ENCODE measurements at regions not wholly inside any gene's neighbourhood (a gene's known extent, or its start where the extent isn't known, plus 50 kb on each side); places are given as distances from the start of the nearest gene placed in this dataset.

DNA sequence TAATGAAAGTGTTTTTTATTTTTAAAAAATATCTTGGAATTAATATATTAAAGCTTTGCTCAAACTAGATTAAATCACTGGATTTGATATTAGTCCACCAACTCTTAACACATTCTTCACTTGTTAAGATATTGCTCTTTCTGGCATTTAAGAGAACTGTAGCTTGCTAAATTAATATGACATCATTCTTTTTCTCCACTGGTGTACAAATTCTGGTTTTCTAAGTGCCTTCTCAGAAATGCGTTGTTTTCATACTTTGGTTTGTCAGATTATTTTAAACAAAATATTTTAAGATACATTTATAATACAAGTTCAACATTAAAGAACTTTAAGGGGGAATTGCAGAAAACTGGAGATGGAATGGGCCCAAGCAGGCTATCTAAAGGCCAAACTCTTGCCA is 87.6 kb upstream of the IFNE start:
- DNase-seq: no peak
- intact Hi-C loops (cut with DNase I): loop anchor here in 1 of 2 donors (10.0 kb wide), 1 partner anchor 45 kb away; no protein-coding TSS in a partner anchor
- Histone ChIP-seq H3K36me3 (ENCODE audit: control insufficient read depth in 1 of 2, insufficient read depth in 2 of 2, low read length in 1 of 2) (no peaks in the 10 kb centered on the region), H3K27me3 (ENCODE audit: control insufficient read depth in 1 of 2, insufficient read depth in 2 of 2, low read length in 1 of 2) (no peaks in the 10 kb centered on the region), H3K9me3 (ENCODE audit: control insufficient read depth, low read length) (no peaks in the 10 kb centered on the region), H3K4me3 (ENCODE audit: low read length in 2 of 2) (no peak overlapping the region), H3K27ac (ENCODE audit: low read depth in 1 of 2, low read length in 2 of 2) (no peak overlapping the region), H3K4me1 (ENCODE audit: control insufficient read depth in 1 of 2, insufficient read depth in 2 of 2, low read length in 2 of 2) (no peaks in the 10 kb centered on the region)
- WGBS, 2 donors: 59 to 77% methylated on average over 1 of the region's 1 CpG
- ATAC-seq (ENCODE audit: low FRiP score): no peak

DNA sequence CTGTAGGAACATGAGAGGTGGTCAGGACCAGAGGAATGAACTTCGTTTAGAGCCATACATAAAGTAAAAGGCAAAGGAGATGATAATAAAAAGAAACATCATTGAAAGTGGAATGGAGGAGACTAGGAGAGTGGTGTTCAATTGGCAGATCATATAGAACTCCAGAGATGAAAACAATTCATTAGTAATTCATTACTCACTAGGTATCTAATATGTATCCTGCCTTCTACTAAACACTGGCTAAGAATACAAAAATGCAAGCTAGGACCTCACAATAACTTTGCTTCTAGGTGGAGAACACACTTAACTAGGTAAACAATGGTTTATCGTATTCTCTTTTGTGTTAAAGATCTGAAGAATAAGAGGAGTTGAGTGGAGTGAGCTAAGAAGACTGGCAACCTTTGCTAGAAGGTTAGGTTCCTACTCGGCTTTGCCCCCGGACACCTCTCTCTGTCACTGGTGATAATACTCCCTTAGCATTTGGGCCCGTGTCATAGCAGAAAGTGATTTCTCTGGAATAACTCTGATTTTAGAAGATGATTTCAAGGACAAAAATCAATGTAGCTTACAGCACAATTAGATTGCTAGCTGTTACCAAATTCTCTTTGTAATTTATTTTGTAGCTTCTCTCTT is 88.6 kb upstream of the IFNE start:
- intact Hi-C loops (cut with DNase I): loop anchor here in 1 of 2 donors (10.0 kb wide), 1 partner anchor 46 kb away; no protein-coding TSS in a partner anchor
- H3K27ac ChIP-seq (ENCODE audit: low read depth in 1 of 2, low read length in 2 of 2): no peak overlapping the region
- no peaks in the 10 kb centered on the region for H3K27me3 ChIP-seq (ENCODE audit: control insufficient read depth in 1 of 2, insufficient read depth in 2 of 2, low read length in 1 of 2)
- ATAC-seq (ENCODE audit: low FRiP score) (no peak), DNase-seq (no peak)
- no peaks in the 10 kb centered on the region for H3K36me3 ChIP-seq (ENCODE audit: control insufficient read depth in 1 of 2, insufficient read depth in 2 of 2, low read length in 1 of 2)
- 82 to 83% methylated on average over 5 of the region's 5 CpGs for WGBS, 2 donors
- no peak overlapping the region for H3K4me3 ChIP-seq (ENCODE audit: low read length in 2 of 2)
- H3K4me1 ChIP-seq (ENCODE audit: control insufficient read depth in 1 of 2, insufficient read depth in 2 of 2, low read length in 2 of 2): no peaks in the 10 kb centered on the region
- no peaks in the 10 kb centered on the region for H3K9me3 ChIP-seq (ENCODE audit: control insufficient read depth, low read length)

DNA sequence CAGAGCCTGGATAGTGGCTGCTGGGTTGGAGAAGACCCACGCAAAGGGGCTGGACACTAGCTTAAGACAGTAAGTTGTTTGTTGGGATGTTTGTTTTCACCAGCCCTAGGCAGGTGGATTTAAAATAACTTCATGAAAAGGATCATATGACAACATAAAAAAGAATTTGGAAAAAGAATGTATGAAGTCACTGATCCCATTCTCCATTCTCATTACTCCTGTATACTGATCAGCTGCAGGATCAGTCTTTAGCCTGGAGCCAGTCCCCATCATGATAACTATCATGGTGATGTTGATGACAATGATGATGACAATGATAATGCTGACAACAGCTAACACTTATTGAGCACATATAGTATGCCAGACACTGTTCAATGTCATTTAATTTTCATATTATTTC is 92.1 kb upstream of the IFNE start:
- intact Hi-C loops (cut with DNase I): loop anchor here in 1 of 2 donors (10.0 kb wide), 1 partner anchor 49 kb away; no protein-coding TSS in a partner anchor
- Histone ChIP-seq H3K27me3 (ENCODE audit: control insufficient read depth in 1 of 2, insufficient read depth in 2 of 2, low read length in 1 of 2) (no peaks in the 10 kb centered on the region), H3K36me3 (ENCODE audit: control insufficient read depth in 1 of 2, insufficient read depth in 2 of 2, low read length in 1 of 2) (no peaks in the 10 kb centered on the region), H3K9me3 (ENCODE audit: control insufficient read depth, low read length) (no peaks in the 10 kb centered on the region), H3K27ac (ENCODE audit: low read depth in 1 of 2, low read length in 2 of 2) (no peak overlapping the region), H3K4me3 (ENCODE audit: low read length in 2 of 2) (no peak overlapping the region), H3K4me1 (ENCODE audit: control insufficient read depth in 1 of 2, insufficient read depth in 2 of 2, low read length in 2 of 2) (no peaks in the 10 kb centered on the region)
- WGBS, 2 donors: 76 to 77% methylated on average over 1 of the region's 1 CpG
- ATAC-seq (ENCODE audit: low FRiP score) (no peak), DNase-seq (no peak)

DNA sequence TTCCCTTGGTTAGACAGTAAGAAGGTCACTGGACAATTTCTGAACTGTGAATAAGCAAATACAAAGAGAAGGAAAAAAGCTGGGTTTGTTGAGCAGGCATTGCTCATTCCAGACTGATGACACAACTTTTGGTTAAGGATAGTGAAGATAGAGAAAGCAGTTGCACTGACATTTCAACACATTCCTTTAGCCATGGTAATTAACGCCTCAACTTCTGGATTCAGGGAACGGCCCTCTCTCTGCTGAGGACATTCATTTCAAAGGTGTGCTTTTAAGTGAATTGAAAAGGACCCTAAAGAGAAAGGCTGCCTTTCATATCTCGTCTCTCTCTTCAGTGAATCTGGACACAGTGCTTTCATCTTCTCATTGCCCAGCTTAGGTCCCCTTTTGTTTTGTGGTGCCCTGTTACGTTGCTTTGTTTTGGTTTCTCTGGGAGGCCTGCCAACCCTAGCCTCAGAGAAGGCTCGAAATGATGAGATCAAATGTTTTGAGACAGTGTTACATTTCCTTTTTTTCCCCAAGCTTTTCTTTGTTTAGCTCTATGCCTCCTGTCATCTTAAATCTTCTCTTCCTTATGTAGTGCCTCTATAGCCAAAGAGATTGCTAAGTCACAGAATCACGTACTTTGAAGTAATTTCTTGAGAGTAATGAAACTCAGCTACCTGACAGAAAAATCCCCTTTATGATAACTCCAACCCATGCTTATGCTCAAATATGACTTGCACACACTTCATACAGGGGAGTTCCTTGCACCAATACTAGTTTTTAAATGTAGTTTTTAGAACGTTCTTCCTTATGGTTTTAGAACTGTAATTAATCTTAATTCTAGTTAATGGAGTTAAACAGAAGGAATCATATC is 94.4 kb upstream of the IFNE start:
- H3K27ac ChIP-seq (ENCODE audit: low read depth in 1 of 2, low read length in 2 of 2): no peak overlapping the region
- ATAC-seq (ENCODE audit: low FRiP score): peak; percentile 45
- intact Hi-C loops (cut with DNase I): loop anchor here in 1 of 2 donors (10.0 kb wide), 1 partner anchor 52 kb away; no protein-coding TSS in a partner anchor

GRCh38 chr9:21579247-21579671 is 97.1 kb upstream of the IFNE start:
- DNase-seq (no peak), ATAC-seq (ENCODE audit: low FRiP score) (no peak)
- H3K27ac ChIP-seq (ENCODE audit: low read depth in 1 of 2, low read length in 2 of 2): no peak overlapping the region
- intact Hi-C loops (cut with DNase I): loop anchor here in 1 of 2 donors (10.0 kb wide), 1 partner anchor 54 kb away; no protein-coding TSS in a partner anchor
- no peaks in the 10 kb centered on the region for H3K27me3 ChIP-seq (ENCODE audit: control insufficient read depth in 1 of 2, insufficient read depth in 2 of 2, low read length in 1 of 2)
- H3K4me3 ChIP-seq (ENCODE audit: low read length in 2 of 2): no peak overlapping the region
- no peaks in the 10 kb centered on the region for H3K4me1 ChIP-seq (ENCODE audit: control insufficient read depth in 1 of 2, insufficient read depth in 2 of 2, low read length in 2 of 2)
- 66 to 75% methylated on average over 4 of the region's 4 CpGs for WGBS, 2 donors
- H3K36me3 ChIP-seq (ENCODE audit: control insufficient read depth in 1 of 2, insufficient read depth in 2 of 2, low read length in 1 of 2): no peaks in the 10 kb centered on the region
- H3K9me3 ChIP-seq (ENCODE audit: control insufficient read depth, low read length): no peaks in the 10 kb centered on the region

More for the DNA sequence above, 94.4 kb upstream of the IFNE start:
- peak in 1 of 2 donors; percentile 53 for DNase-seq
- Histone ChIP-seq H3K9me3 (ENCODE audit: control insufficient read depth, low read length) (no peaks in the 10 kb centered on the region), H3K27me3 (ENCODE audit: control insufficient read depth in 1 of 2, insufficient read depth in 2 of 2, low read length in 1 of 2) (no peaks in the 10 kb centered on the region), H3K4me3 (ENCODE audit: low read length in 2 of 2) (no peak overlapping the region), H3K36me3 (ENCODE audit: control insufficient read depth in 1 of 2, insufficient read depth in 2 of 2, low read length in 1 of 2) (no peaks in the 10 kb centered on the region), H3K4me1 (ENCODE audit: control insufficient read depth in 1 of 2, insufficient read depth in 2 of 2, low read length in 2 of 2) (no peaks in the 10 kb centered on the region)
- WGBS, 2 donors: 10 to 16% methylated on average over 7 of the region's 7 CpGs

GRCh38 chr9:21579743-21580142 is 97.6 kb upstream of the IFNE start:
- Histone ChIP-seq H3K4me3 (ENCODE audit: low read length in 2 of 2) (no peak overlapping the region), H3K27ac (ENCODE audit: low read depth in 1 of 2, low read length in 2 of 2) (no peak overlapping the region), H3K36me3 (ENCODE audit: control insufficient read depth in 1 of 2, insufficient read depth in 2 of 2, low read length in 1 of 2) (no peaks in the 10 kb centered on the region), H3K27me3 (ENCODE audit: control insufficient read depth in 1 of 2, insufficient read depth in 2 of 2, low read length in 1 of 2) (no peaks in the 10 kb centered on the region), H3K9me3 (ENCODE audit: control insufficient read depth, low read length) (no peaks in the 10 kb centered on the region), H3K4me1 (ENCODE audit: control insufficient read depth in 1 of 2, insufficient read depth in 2 of 2, low read length in 2 of 2) (no peaks in the 10 kb centered on the region)
- ATAC-seq (ENCODE audit: low FRiP score) (no peak), DNase-seq (no peak)
- intact Hi-C loops (cut with DNase I): loop anchor here in 1 of 2 donors (10.0 kb wide), 1 partner anchor 55 kb away; no protein-coding TSS in a partner anchor
- 77 to 82% methylated on average over 1 of the region's 1 CpG for WGBS, 2 donors

DNA sequence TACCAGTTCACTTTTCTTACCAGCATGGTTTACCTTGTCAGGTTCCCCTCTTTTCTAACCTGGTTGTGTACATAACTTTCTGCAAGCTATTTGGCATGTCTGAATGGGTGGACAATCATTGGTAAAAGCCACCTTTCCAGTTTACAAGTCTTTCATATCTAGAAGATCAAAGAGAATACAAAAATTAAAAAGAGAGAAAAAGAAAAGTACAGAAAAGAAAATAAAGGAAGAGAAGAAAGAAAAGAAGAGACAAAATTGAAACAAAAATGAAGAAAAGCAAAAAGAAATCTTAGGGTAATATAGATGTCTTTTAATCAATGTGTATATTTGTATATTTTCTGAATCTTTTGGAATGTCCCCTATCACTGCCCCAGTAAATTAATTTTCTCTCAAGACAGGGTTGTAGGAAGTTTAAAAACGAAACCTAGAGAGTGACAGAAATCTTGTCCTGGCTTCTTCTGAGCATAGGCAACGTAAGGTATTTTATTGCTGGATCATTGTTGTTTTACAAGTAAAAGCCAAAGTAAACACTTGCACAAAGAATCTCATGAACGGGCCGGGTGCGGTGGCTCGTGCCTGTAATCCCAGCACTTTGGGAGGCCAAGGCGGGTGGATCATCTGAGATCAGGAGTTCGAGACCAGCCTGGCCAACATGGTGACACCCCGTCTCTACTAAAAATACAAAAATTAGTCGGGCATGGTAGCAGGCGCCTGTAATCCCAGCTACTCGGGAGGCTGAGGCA is 98.7 kb upstream of the IFNE start:
- no peaks in the 10 kb centered on the region for H3K27me3 ChIP-seq (ENCODE audit: control insufficient read depth in 1 of 2, insufficient read depth in 2 of 2, low read length in 1 of 2)
- no peak for DNase-seq
- ATAC-seq (ENCODE audit: low FRiP score): no peak
- no peak overlapping the region for H3K4me3 ChIP-seq (ENCODE audit: low read length in 2 of 2)
- H3K27ac ChIP-seq (ENCODE audit: low read depth in 1 of 2, low read length in 2 of 2): no peak overlapping the region
- intact Hi-C loops (cut with DNase I): no loop called here
- 57 to 64% methylated on average over 12 of the region's 12 CpGs for WGBS, 2 donors
- H3K36me3 ChIP-seq (ENCODE audit: control insufficient read depth in 1 of 2, insufficient read depth in 2 of 2, low read length in 1 of 2): no peaks in the 10 kb centered on the region
- no peaks in the 10 kb centered on the region for H3K9me3 ChIP-seq (ENCODE audit: control insufficient read depth, low read length)
- H3K4me1 ChIP-seq (ENCODE audit: control insufficient read depth in 1 of 2, insufficient read depth in 2 of 2, low read length in 2 of 2): no peaks in the 10 kb centered on the region

- 54 to 56% methylated on average over 3 of the region's 3 CpGs for WGBS, 2 donors
- Histone ChIP-seq H3K36me3 (ENCODE audit: control insufficient read depth in 1 of 2, insufficient read depth in 2 of 2, low read length in 1 of 2) (no peaks in the 10 kb centered on the region), H3K27me3 (ENCODE audit: control insufficient read depth in 1 of 2, insufficient read depth in 2 of 2, low read length in 1 of 2) (no peaks in the 10 kb centered on the region), H3K9me3 (ENCODE audit: control insufficient read depth, low read length) (no peaks in the 10 kb centered on the region), H3K4me3 (ENCODE audit: low read length in 2 of 2) (no peak overlapping the region), H3K4me1 (ENCODE audit: control insufficient read depth in 1 of 2, insufficient read depth in 2 of 2, low read length in 2 of 2) (no peaks in the 10 kb centered on the region), H3K27ac (ENCODE audit: low read depth in 1 of 2, low read length in 2 of 2) (no peak overlapping the region)
- ATAC-seq (ENCODE audit: low FRiP score): no peak
- intact Hi-C loops (cut with DNase I): no loop called here
- no peak for DNase-seq
Measured at GRCh38 chr9:21583628-21584377, 101.7 kb upstream of the IFNE start.

All from aorta (tissue), 5 donors.